ENCODE measurements at regions not wholly inside any gene's neighbourhood (a gene's known extent, or its start where the extent isn't known, plus 50 kb on each side); places are given as distances from the start of the nearest gene placed in this dataset.

DNA sequence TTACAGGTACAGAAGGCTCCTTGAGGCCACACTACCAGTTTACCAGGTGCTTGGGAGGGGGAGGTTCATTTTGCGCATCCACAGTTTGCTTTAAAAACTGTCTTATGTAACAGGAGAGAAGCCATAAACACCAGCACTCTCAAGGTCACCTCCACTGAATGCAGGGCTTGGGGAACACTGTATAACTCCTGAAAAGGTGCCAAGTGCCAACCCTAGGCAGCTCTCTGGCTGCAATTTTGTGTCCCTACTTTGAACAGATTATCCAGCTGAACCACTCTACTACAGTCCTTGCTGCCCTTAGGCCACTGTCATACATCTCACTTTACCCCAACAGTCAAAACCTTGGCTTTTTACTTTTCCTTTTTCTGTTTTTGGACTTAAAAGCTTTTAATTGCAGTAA is 507.9 kb downstream of the SMARCA1 start:
- H3K9me3 ChIP-seq (ENCODE audit: low read length): no peaks in the 10 kb centered on the region
- no peaks in the 10 kb centered on the region for H3K36me3 ChIP-seq (ENCODE audit: insufficient read depth, low read length)
- Mint-ChIP-seq H3K4me1 (no peaks in the 10 kb centered on the region), H3K4me3 (no peak overlapping the region), H3K9me3 (no peaks in the 10 kb centered on the region), H3K27ac (no peak overlapping the region), H3K36me3 (no peaks in the 10 kb centered on the region), H3K27me3 (peaks cover 0 to 4% of the 10 kb centered on the region in 2 donors)
- no peak for DNase-seq
- ChIA-PET POLR2A (no interaction called here), CTCF (no interaction called here)
- H3K27me3 ChIP-seq (ENCODE audit: insufficient read depth, low read length, poor library complexity, severe bottlenecking): no peaks in the 10 kb centered on the region
- no peak overlapping the region for H3K4me3 ChIP-seq (ENCODE audit: low read length)
- H3K4me1 ChIP-seq (ENCODE audit: insufficient read depth, low read length): no peaks in the 10 kb centered on the region
- no peak overlapping the region for H3K27ac ChIP-seq (ENCODE audit: low read depth, low read length)

DNA sequence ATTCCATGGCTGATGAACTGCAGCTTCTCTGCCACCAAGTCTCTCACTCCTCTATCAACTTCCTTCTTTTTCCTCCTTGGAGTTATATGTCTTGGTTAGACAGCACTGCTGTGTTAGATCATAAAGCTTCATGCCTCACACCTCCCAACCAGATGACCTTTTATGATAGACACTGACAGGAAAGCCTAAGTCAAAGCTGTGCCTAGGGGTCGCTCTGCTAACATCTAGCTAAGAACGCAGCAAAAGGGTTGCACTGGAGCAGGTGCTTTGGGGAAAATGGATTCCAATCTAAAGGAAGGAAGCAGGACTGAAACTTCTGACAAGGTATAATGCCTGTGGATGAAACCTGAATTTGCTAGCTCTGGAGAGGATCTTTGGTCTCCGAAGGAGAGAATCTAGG is 509.7 kb downstream of the SMARCA1 start:
- H3K4me1 Mint-ChIP-seq: no peaks in the 10 kb centered on the region
- DNase-seq: no peak
- Histone ChIP-seq H3K27ac (ENCODE audit: low read depth, low read length) (no peak overlapping the region), H3K4me3 (ENCODE audit: low read length) (no peak overlapping the region), H3K36me3 (ENCODE audit: insufficient read depth, low read length) (no peaks in the 10 kb centered on the region), H3K9me3 (ENCODE audit: low read length) (no peaks in the 10 kb centered on the region), H3K27me3 (ENCODE audit: insufficient read depth, low read length, poor library complexity, severe bottlenecking) (no peaks in the 10 kb centered on the region), H3K4me1 (ENCODE audit: insufficient read depth, low read length) (no peaks in the 10 kb centered on the region)
- H3K27me3 Mint-ChIP-seq: peaks cover 0 to 2% of the 10 kb centered on the region in 2 donors
- H3K27ac Mint-ChIP-seq: no peak overlapping the region
- H3K4me3 Mint-ChIP-seq: no peak overlapping the region
- no peaks in the 10 kb centered on the region for H3K36me3 Mint-ChIP-seq
- ChIA-PET POLR2A (no interaction called here), CTCF (no interaction called here)
- H3K9me3 Mint-ChIP-seq: no peaks in the 10 kb centered on the region

DNA sequence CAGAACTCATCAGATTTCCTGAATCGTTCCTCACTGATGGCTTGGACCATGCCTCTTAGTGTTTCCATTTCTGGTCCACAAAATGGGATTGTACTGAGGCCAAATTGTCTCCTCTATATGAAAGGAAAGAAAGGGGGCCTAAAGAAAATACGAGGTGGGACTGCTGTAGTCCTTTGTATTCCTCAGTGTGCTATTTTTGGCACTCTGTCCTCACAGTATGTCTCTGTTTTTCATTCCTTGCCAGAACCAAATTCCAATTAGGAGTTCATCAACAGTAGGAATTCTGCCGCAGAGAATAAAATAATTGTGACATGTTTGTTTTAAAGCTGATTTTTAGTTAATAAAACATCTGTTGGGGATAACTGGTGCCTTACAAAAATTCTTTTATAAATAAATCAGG is 515.7 kb downstream of the SMARCA1 start:
- POLR2A ChIA-PET: no interaction called here
- Histone ChIP-seq H3K36me3 (ENCODE audit: insufficient read depth, low read length) (no peaks in the 10 kb centered on the region), H3K27ac (ENCODE audit: low read depth, low read length) (no peak overlapping the region), H3K4me3 (ENCODE audit: low read length) (no peak overlapping the region), H3K27me3 (ENCODE audit: insufficient read depth, low read length, poor library complexity, severe bottlenecking) (no peaks in the 10 kb centered on the region), H3K9me3 (ENCODE audit: low read length) (no peaks in the 10 kb centered on the region), H3K4me1 (ENCODE audit: insufficient read depth, low read length) (no peaks in the 10 kb centered on the region)
- no peak for DNase-seq
- H3K4me3 Mint-ChIP-seq: no peak overlapping the region
- H3K36me3 Mint-ChIP-seq: no peaks in the 10 kb centered on the region
- no peak overlapping the region for H3K27ac Mint-ChIP-seq
- CTCF ChIA-PET: no interaction called here
- H3K27me3 Mint-ChIP-seq: peaks cover 0 to 14% of the 10 kb centered on the region in 2 donors
- H3K9me3 Mint-ChIP-seq: peaks cover 0 to 2% (median 0%) of the 10 kb centered on the region in 5 donors
- H3K4me1 Mint-ChIP-seq: no peaks in the 10 kb centered on the region

DNA sequence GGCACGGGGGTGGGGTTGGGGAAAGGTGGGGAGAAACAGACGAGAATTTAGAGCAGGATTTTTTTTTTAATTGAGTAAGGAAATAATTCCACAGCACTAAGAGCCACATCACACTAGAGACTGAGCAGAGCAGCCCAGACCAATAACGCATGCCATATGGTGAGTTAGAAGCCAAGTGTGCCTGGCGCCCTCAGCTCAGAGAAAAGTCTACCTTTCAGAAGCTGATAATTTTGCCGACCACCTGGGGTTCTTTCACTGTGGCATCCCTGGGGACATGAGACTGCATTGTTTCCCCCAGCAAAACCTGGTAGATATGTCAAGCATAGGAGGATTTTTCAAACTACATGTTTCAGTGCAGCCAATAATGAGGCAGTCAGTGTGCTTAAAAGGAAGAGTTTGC is 516.8 kb downstream of the SMARCA1 start:
- Histone ChIP-seq H3K4me3 (ENCODE audit: low read length) (no peak overlapping the region), H3K9me3 (ENCODE audit: low read length) (no peaks in the 10 kb centered on the region), H3K27ac (ENCODE audit: low read depth, low read length) (no peak overlapping the region), H3K36me3 (ENCODE audit: insufficient read depth, low read length) (no peaks in the 10 kb centered on the region), H3K4me1 (ENCODE audit: insufficient read depth, low read length) (no peaks in the 10 kb centered on the region), H3K27me3 (ENCODE audit: insufficient read depth, low read length, poor library complexity, severe bottlenecking) (no peaks in the 10 kb centered on the region)
- H3K4me3 Mint-ChIP-seq: no peak overlapping the region
- peaks cover 0 to 11% of the 10 kb centered on the region in 2 donors for H3K27me3 Mint-ChIP-seq
- POLR2A ChIA-PET: no interaction called here
- DNase-seq: no peak
- no peak overlapping the region for H3K27ac Mint-ChIP-seq
- no peaks in the 10 kb centered on the region for H3K4me1 Mint-ChIP-seq
- no peaks in the 10 kb centered on the region for H3K36me3 Mint-ChIP-seq
- peaks cover 0 to 7% (median 0%) of the 10 kb centered on the region in 5 donors for H3K9me3 Mint-ChIP-seq
- CTCF ChIA-PET: no interaction called here

DNA sequence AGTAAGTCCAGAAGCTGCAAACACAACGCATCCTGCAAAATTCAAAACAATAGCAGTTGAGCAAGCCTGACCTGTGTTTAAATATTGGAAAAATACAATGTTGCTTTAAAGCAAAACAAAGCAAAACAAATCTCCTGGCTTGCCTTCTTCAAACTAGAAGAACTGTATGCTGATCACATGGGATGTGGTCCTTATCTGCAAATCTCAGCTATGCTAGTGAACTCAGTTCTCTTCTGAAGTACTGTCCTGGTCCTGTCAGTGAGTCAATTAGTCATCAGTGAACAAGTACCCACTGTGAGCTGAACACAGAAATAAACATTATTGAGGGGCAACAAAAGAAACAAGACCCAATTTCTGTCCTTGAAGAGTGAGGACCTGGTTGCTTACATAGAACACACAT is 522.5 kb downstream of the SMARCA1 start:
- ChIA-PET CTCF (no interaction called here), POLR2A (no interaction called here)
- Mint-ChIP-seq H3K4me1 (no peaks in the 10 kb centered on the region), H3K27ac (no peak overlapping the region), H3K27me3 (peaks cover 0 to 17% of the 10 kb centered on the region in 2 donors), H3K9me3 (peaks cover 0 to 10% (median 0%) of the 10 kb centered on the region in 5 donors), H3K36me3 (no peaks in the 10 kb centered on the region), H3K4me3 (no peak overlapping the region)
- no peak overlapping the region for H3K27ac ChIP-seq (ENCODE audit: low read depth, low read length)
- H3K4me1 ChIP-seq (ENCODE audit: insufficient read depth, low read length): no peaks in the 10 kb centered on the region
- no peak overlapping the region for H3K4me3 ChIP-seq (ENCODE audit: low read length)
- no peaks in the 10 kb centered on the region for H3K27me3 ChIP-seq (ENCODE audit: insufficient read depth, low read length, poor library complexity, severe bottlenecking)
- no peaks in the 10 kb centered on the region for H3K9me3 ChIP-seq (ENCODE audit: low read length)
- DNase-seq: no peak
- no peaks in the 10 kb centered on the region for H3K36me3 ChIP-seq (ENCODE audit: insufficient read depth, low read length)

DNA sequence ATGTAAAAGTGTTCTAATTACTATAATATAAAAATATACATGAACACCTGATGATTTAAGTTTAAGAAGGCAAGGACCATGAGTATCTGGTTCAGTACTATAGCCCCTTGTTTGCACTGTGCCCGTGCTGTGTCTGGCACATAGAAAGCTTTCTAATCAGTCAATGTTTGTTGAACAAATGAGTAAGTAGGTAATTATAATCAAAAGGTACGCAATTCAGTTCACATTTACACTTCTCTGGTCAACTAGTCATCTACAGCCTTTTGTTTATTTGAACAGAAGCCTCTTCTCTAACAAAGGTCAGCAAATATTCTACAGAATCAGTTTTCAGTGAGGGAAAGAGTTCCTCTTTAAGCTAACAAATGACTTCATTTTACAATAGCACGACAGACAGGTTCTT is 523.3 kb downstream of the SMARCA1 start:
- Histone ChIP-seq H3K4me3 (ENCODE audit: low read length) (no peak overlapping the region), H3K4me1 (ENCODE audit: insufficient read depth, low read length) (no peaks in the 10 kb centered on the region), H3K9me3 (ENCODE audit: low read length) (no peaks in the 10 kb centered on the region), H3K36me3 (ENCODE audit: insufficient read depth, low read length) (no peaks in the 10 kb centered on the region), H3K27me3 (ENCODE audit: insufficient read depth, low read length, poor library complexity, severe bottlenecking) (no peaks in the 10 kb centered on the region), H3K27ac (ENCODE audit: low read depth, low read length) (no peak overlapping the region)
- DNase-seq: no peak
- Mint-ChIP-seq H3K27ac (no peak overlapping the region), H3K9me3 (peaks cover 0 to 10% (median 0%) of the 10 kb centered on the region in 5 donors), H3K27me3 (peaks cover 0 to 17% of the 10 kb centered on the region in 2 donors), H3K4me3 (no peak overlapping the region), H3K36me3 (no peaks in the 10 kb centered on the region), H3K4me1 (no peaks in the 10 kb centered on the region)
- POLR2A ChIA-PET: no interaction called here
- CTCF ChIA-PET: no interaction called here

DNA sequence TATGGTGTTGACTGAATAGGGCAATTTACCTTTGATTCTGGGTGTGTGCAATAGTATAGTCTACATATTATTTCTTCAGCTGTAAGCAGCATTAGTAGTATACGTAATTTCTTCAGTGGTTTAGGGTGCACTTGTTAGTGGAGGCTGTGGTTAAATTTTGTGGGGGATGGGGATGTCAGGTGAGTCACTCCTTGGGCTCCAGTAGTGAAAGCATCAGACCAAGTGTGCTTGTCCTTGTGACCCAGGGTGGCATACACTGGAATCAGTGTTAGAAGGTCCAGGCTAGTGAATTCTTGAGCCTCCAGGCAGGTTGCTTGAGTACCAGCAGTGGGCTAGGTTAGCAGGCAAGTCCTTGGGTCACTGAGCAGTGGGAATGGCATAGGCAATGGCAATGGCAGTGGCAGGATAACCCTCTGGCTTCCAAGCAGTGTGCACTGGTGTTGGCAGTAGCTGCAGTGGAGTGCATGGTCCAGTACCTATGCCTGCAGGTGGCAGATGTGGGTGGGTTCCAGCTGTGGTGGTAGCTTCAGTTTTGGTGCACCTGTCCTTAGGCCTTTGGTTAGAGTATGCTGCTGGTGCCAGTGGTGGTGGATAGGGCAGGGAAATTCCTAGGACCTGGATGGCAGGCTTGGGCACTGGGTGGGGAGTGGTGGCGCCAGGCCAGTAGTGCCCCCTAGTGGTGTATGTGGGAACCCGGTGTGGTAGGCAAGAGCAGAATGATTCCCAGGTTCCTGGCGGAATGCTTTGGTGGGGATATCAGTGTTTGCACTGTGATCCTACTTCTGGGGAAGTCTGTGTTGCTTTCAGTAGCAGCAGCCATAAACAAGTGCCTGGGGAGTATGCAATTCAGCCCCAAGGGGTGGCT is 531.0 kb downstream of the SMARCA1 start:
- ChIA-PET POLR2A (no interaction called here), CTCF (no interaction called here)
- Histone ChIP-seq H3K4me1 (ENCODE audit: insufficient read depth, low read length) (no peaks in the 10 kb centered on the region), H3K4me3 (ENCODE audit: low read length) (no peak overlapping the region), H3K36me3 (ENCODE audit: insufficient read depth, low read length) (no peaks in the 10 kb centered on the region), H3K9me3 (ENCODE audit: low read length) (no peaks in the 10 kb centered on the region), H3K27me3 (ENCODE audit: insufficient read depth, low read length, poor library complexity, severe bottlenecking) (no peaks in the 10 kb centered on the region), H3K27ac (ENCODE audit: low read depth, low read length) (no peak overlapping the region)
- Mint-ChIP-seq H3K27ac (no peak overlapping the region), H3K27me3 (peaks cover 0 to 9% of the 10 kb centered on the region in 2 donors), H3K36me3 (no peaks in the 10 kb centered on the region), H3K4me1 (no peaks in the 10 kb centered on the region), H3K4me3 (no peak overlapping the region), H3K9me3 (peaks cover 0 to 13% (median 2%) of the 10 kb centered on the region in 5 donors)
- DNase-seq: no peak

- no peaks in the 10 kb centered on the region for H3K27me3 ChIP-seq (ENCODE audit: insufficient read depth, low read length, poor library complexity, severe bottlenecking)
- H3K27ac ChIP-seq (ENCODE audit: low read depth, low read length): no peak overlapping the region
- no peaks in the 10 kb centered on the region for H3K36me3 ChIP-seq (ENCODE audit: insufficient read depth, low read length)
- CTCF ChIA-PET: no interaction called here
- H3K4me3 Mint-ChIP-seq: no peak overlapping the region
- DNase-seq: no peak
- no peaks in the 10 kb centered on the region for H3K4me1 ChIP-seq (ENCODE audit: insufficient read depth, low read length)
- H3K4me3 ChIP-seq (ENCODE audit: low read length): no peak overlapping the region
- H3K4me1 Mint-ChIP-seq: no peaks in the 10 kb centered on the region
- H3K9me3 Mint-ChIP-seq: peaks cover 0 to 2% (median 0%) of the 10 kb centered on the region in 5 donors
- POLR2A ChIA-PET: no interaction called here
- H3K9me3 ChIP-seq (ENCODE audit: low read length): no peaks in the 10 kb centered on the region
- no peak overlapping the region for H3K27ac Mint-ChIP-seq
- peaks cover 0 to 12% of the 10 kb centered on the region in 2 donors for H3K27me3 Mint-ChIP-seq
- H3K36me3 Mint-ChIP-seq: no peaks in the 10 kb centered on the region
These were observed 547.5 kb downstream of the SMARCA1 start for GRCh38 chrX:128975745-128976144.

Data from CD8-positive, alpha-beta memory T cell (primary cell).